ENCODE measurements at regions not wholly inside any gene's neighbourhood (a gene's known extent, or its start where the extent isn't known, plus 50 kb on each side); places are given as distances from the start of the nearest gene placed in this dataset.
"Not testable (repeated sequence)": the region's sequence is repeated elsewhere in the genome, so short reads cannot be mapped to it uniquely, and the experiment has no call there.

DNA sequence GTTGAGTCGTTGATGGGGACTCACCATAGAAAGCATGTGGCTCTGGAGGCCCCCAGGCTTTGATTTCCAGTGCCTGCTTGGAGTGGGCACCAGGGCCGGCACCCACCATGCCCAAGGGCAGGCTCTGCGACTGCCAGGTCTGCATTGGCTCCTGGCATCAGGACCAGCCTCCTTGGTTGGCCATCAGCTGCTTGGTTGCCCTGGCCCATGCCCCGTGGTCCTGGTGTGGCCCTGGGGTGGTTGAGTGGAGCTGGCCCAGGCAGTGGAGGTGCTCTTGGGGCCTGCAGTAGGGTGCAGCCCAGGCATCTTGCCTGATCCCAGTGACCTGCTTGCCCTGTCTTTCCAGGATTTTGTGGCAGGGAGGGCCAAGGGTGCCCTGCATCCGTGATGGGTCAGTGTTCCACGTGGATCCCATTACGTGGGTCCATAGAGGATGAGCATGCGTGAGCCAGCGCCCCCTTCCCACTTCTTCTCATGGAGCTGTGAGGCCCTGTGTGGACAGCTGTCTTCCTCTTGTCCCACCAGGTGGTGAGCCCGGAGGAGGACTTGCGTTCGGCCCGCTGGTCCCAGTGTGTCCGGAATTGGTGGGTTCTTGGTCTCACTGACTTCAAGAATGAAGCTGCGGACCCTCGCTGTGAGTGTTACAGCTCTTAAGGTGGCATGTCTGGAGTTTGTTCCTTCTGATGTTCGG, 187.0 kb downstream of the UBE3A start:
- peaks cover 5% of the 10 kb centered on the region for H3K36me3 Mint-ChIP-seq (ENCODE audit: low read depth, unreplicated experiment)
- Histone ChIP-seq H3K4me1 (ENCODE audit: insufficient read depth, low read length) (no peaks in the 10 kb centered on the region), H3K4me2 (ENCODE audit: low read length) (no peak overlapping the region), H3K9me3 (ENCODE audit: insufficient read depth, low read depth, low read length) (peaks cover 24% of the 10 kb centered on the region), H3K79me2 (ENCODE audit: insufficient read depth, low read length) (no peaks in the 10 kb centered on the region), H3K4me3 (ENCODE audit: insufficient read depth, low read depth, low read length) (no peak overlapping the region), H3K27me3 (ENCODE audit: insufficient read depth, low read length) (no peaks in the 10 kb centered on the region), H4K20me1 (ENCODE audit: insufficient read depth, low read length) (no peaks in the 10 kb centered on the region), H3K9ac (ENCODE audit: low read length) (no peak overlapping the region), H2AFZ (ENCODE audit: low read depth, low read length) (no peak overlapping the region), H3K36me3 (ENCODE audit: insufficient read depth, low read length) (no peaks in the 10 kb centered on the region), H3K27ac (ENCODE audit: low read depth, low read length) (no peak overlapping the region)
- peaks cover 19% of the 10 kb centered on the region for H3K9me3 Mint-ChIP-seq (ENCODE audit: unreplicated experiment)
- H3K4me3 Mint-ChIP-seq (ENCODE audit: unreplicated experiment): no peak overlapping the region
- H3K27me3 Mint-ChIP-seq (ENCODE audit: low read depth, unreplicated experiment): no peaks in the 10 kb centered on the region
- no peak for DNase-seq (ENCODE audit: low read depth)
- H3K27ac Mint-ChIP-seq (ENCODE audit: unreplicated experiment): no peak overlapping the region
- no peak for TF ChIP-seq EZH2 (IDR thresholded peaks at IDR 0.05; ENCODE audit: insufficient read depth, low read length)
- TF ChIP-seq, protein P1, sequence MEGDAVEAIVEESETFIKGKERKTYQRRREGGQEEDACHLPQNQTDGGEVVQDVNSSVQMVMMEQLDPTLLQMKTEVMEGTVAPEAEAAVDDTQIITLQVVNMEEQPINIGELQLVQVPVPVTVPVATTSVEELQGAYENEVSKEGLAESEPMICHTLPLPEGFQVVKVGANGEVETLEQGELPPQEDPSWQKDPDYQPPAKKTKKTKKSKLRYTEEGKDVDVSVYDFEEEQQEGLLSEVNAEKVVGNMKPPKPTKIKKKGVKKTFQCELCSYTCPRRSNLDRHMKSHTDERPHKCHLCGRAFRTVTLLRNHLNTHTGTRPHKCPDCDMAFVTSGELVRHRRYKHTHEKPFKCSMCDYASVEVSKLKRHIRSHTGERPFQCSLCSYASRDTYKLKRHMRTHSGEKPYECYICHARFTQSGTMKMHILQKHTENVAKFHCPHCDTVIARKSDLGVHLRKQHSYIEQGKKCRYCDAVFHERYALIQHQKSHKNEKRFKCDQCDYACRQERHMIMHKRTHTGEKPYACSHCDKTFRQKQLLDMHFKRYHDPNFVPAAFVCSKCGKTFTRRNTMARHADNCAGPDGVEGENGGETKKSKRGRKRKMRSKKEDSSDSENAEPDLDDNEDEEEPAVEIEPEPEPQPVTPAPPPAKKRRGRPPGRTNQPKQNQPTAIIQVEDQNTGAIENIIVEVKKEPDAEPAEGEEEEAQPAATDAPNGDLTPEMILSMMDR (IDR thresholded peaks at IDR 0.05; ENCODE audit: insufficient read depth, low read depth, low read length): no peak
- H3K4me1 Mint-ChIP-seq (ENCODE audit: low read depth, unreplicated experiment): no peaks in the 10 kb centered on the region
- FAIRE-seq: no peak

DNA sequence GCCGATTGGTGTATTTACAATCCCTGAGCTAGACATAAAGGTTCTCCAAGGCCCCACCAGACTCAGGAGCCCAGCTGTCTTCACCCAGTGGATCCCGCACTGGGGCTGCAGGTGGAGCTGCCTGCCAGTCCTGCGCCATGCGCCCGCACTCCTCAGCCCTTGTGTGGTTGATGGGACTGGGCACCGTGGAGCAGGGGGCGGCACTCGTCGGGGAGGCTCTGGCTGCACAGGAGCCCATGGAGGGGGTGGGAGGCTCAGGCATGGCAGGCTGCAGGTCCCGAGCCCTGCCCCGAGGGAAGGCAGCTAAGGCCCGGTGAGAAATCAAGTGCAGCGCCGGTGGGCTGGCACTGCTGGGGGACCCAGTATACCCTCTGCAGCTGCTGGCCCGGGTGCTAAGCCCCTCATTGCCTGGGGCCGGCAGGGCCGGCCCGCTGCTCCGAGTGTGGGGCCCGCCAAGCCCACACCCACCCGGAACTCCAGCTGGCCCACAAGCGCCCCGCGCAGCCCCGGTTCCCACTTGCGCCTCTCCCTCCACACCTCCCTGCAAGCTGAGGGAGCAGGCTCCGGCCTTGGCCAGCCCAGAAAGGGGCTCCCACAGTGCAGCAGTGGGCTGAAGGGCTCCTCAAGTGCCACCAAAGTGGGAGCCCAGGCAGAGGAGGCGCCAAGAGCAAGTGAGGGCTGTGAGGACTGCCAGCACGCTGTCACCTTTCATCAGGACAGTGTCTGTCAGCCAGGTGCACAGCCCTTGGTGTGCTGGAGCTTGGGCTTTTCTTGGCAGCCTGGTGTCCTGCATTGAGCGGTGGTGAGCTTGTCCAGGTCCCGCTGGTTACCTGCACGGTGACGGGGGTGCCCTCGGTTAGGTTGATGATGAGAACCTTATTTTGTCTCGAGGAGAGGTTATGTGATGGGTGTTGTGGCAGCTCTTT, 185.5 kb downstream of the UBE3A start:
- DNase-seq (ENCODE audit: low read depth); H3K36me3 ChIP-seq (ENCODE audit: insufficient read depth, low read length); H3K36me3 Mint-ChIP-seq (ENCODE audit: low read depth, unreplicated experiment); H3K4me1 ChIP-seq (ENCODE audit: insufficient read depth, low read length); H3K9ac ChIP-seq (ENCODE audit: low read length); H3K4me1 Mint-ChIP-seq (ENCODE audit: low read depth, unreplicated experiment); H3K27me3 ChIP-seq (ENCODE audit: insufficient read depth, low read length); H4K20me1 ChIP-seq (ENCODE audit: insufficient read depth, low read length); H2AFZ ChIP-seq (ENCODE audit: low read depth, low read length); H3K27me3 Mint-ChIP-seq (ENCODE audit: low read depth, unreplicated experiment); H3K4me2 ChIP-seq (ENCODE audit: low read length); H3K4me3 Mint-ChIP-seq (ENCODE audit: unreplicated experiment); H3K79me2 ChIP-seq (ENCODE audit: insufficient read depth, low read length); H3K27ac Mint-ChIP-seq (ENCODE audit: unreplicated experiment); H3K4me3 ChIP-seq (ENCODE audit: insufficient read depth, low read depth, low read length); H3K27ac ChIP-seq (ENCODE audit: low read depth, low read length); FAIRE-seq: not testable (repeated sequence)
- H3K9me3 Mint-ChIP-seq (ENCODE audit: unreplicated experiment): peaks cover 19% of the 10 kb centered on the region
- peaks cover 24% of the 10 kb centered on the region for H3K9me3 ChIP-seq (ENCODE audit: insufficient read depth, low read depth, low read length)

DNA sequence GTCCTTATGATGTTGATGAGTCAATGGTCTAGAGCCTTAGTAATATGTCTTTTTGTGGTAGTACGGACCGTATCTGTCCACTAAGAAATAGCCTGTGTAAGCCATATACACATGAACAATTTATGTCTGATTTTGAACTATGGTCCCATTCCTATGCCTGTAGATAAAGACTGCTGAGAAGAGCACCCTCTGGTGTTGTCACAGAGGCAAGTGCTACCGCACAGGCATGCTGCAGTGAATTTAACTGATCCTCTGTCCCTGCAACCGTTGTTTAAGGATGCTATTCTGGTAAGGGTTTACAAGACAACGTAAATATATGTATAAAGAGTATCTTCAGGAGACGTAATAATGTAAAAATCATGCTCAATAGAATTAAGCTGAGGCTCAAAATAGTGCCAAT, 170.7 kb downstream of the UBE3A start:
- no peak overlapping the region for H2AFZ ChIP-seq (ENCODE audit: low read depth, low read length)
- no peak overlapping the region for H3K4me3 Mint-ChIP-seq (ENCODE audit: unreplicated experiment)
- H3K27ac ChIP-seq (ENCODE audit: low read depth, low read length): no peak overlapping the region
- no peak overlapping the region for H3K4me2 ChIP-seq (ENCODE audit: low read length)
- H3K36me3 Mint-ChIP-seq (ENCODE audit: low read depth, unreplicated experiment): no peaks in the 10 kb centered on the region
- no peaks in the 10 kb centered on the region for H3K9me3 ChIP-seq (ENCODE audit: insufficient read depth, low read depth, low read length)
- H3K4me3 ChIP-seq (ENCODE audit: insufficient read depth, low read depth, low read length): no peak overlapping the region
- H3K27me3 Mint-ChIP-seq (ENCODE audit: low read depth, unreplicated experiment): no peaks in the 10 kb centered on the region
- H4K20me1 ChIP-seq (ENCODE audit: insufficient read depth, low read length): no peaks in the 10 kb centered on the region
- FAIRE-seq (no peak), DNase-seq (ENCODE audit: low read depth) (no peak)
- no peaks in the 10 kb centered on the region for H3K36me3 ChIP-seq (ENCODE audit: insufficient read depth, low read length)
- no peaks in the 10 kb centered on the region for H3K79me2 ChIP-seq (ENCODE audit: insufficient read depth, low read length)
- H3K4me1 ChIP-seq (ENCODE audit: insufficient read depth, low read length): no peaks in the 10 kb centered on the region
- peaks cover 2% of the 10 kb centered on the region for H3K9me3 Mint-ChIP-seq (ENCODE audit: unreplicated experiment)
- no peak overlapping the region for H3K9ac ChIP-seq (ENCODE audit: low read length)
- H3K4me1 Mint-ChIP-seq (ENCODE audit: low read depth, unreplicated experiment): no peaks in the 10 kb centered on the region
- H3K27me3 ChIP-seq (ENCODE audit: insufficient read depth, low read length): no peaks in the 10 kb centered on the region
- no peak overlapping the region for H3K27ac Mint-ChIP-seq (ENCODE audit: unreplicated experiment)
- TF ChIP-seq, protein P1 (IDR thresholded peaks at IDR 0.05; ENCODE audit: insufficient read depth, low read depth, low read length): no peak
- TF ChIP-seq EZH2 (IDR thresholded peaks at IDR 0.05; ENCODE audit: insufficient read depth, low read length): no peak

Data from astrocyte (in vitro differentiated cells and primary cell).